ENCODE measurements at regions not wholly inside any gene's neighbourhood (a gene's known extent, or its start where the extent isn't known, plus 50 kb on each side); places are given as distances from the start of the nearest gene placed in this dataset.
A peak's percentile ranks its signal among the peaks of the same experiment; 100 is the strongest.

- no peak for DNase-seq (ENCODE audit: low read depth)
- H3K36me3 ChIP-seq (ENCODE audit: control insufficient read depth, insufficient read depth, low read length): no peaks in the 10 kb centered on the region
- H3K4me3 ChIP-seq (ENCODE audit: low read depth, low read length): no peak overlapping the region
- H3K27me3 ChIP-seq (ENCODE audit: control insufficient read depth, insufficient read depth, low read length): no peaks in the 10 kb centered on the region
- TF ChIP-seq, protein P1, sequence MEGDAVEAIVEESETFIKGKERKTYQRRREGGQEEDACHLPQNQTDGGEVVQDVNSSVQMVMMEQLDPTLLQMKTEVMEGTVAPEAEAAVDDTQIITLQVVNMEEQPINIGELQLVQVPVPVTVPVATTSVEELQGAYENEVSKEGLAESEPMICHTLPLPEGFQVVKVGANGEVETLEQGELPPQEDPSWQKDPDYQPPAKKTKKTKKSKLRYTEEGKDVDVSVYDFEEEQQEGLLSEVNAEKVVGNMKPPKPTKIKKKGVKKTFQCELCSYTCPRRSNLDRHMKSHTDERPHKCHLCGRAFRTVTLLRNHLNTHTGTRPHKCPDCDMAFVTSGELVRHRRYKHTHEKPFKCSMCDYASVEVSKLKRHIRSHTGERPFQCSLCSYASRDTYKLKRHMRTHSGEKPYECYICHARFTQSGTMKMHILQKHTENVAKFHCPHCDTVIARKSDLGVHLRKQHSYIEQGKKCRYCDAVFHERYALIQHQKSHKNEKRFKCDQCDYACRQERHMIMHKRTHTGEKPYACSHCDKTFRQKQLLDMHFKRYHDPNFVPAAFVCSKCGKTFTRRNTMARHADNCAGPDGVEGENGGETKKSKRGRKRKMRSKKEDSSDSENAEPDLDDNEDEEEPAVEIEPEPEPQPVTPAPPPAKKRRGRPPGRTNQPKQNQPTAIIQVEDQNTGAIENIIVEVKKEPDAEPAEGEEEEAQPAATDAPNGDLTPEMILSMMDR (IDR thresholded peaks at IDR 0.05; ENCODE audit: insufficient read depth, low read length, poor library complexity, severe bottlenecking): no peak
Measured at GRCh38 chrX:39753293-39753996, 344.3 kb downstream of the BCOR start.

GRCh38 chrX:39755143-39756032 lies 342.4 kb downstream of the BCOR start:
- TF ChIP-seq, protein P1 (IDR thresholded peaks at IDR 0.05; ENCODE audit: insufficient read depth, low read length, poor library complexity, severe bottlenecking): no peak
- Histone ChIP-seq H3K27me3 (ENCODE audit: control insufficient read depth, insufficient read depth, low read length) (no peaks in the 10 kb centered on the region), H3K4me3 (ENCODE audit: low read depth, low read length) (no peak overlapping the region), H3K36me3 (ENCODE audit: control insufficient read depth, insufficient read depth, low read length) (no peaks in the 10 kb centered on the region)
- peak; percentile 81 for DNase-seq (ENCODE audit: low read depth)

DNA sequence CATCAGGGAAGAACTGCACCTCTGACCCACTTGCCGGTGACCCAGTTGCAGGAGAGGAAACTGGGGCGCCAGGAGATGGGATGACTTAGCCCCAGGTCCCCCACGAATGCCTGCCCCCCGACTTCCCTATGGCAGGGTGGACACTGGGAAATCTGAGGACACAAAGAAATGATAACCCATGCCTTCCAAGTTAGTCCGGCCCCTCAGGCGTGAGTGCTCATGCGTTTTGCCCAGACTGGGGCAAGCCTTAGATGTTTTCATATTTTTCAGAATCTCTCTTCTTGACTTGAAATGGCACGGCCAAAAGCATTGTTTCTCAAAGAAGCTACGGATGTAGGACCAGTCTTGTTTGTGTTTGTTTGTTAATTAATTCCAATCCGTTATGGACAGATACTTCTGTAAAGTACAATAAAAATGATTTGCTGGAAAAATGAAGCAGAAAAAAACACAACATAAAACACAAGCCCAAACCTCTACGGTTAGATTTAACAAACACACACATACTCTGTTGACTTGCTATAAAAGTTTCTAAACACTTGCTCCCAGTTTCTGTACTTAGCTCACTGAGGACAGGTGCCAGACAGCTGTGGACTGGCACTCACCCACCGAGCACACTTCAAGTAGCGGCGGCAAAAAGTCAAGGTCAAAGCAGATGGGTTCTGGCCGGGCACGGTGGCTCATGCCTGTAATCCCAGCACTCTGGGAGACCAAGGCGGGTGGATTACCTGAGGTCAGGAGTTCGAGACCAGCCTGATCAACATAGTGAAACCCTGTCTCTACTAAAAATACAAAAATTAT lies 341.5 kb downstream of the BCOR start:
- H3K27me3 ChIP-seq (ENCODE audit: control insufficient read depth, insufficient read depth, low read length): no peaks in the 10 kb centered on the region
- no peak for DNase-seq (ENCODE audit: low read depth)

GRCh38 chrX:39757971-39758370 lies 339.8 kb downstream of the BCOR start:
- Histone ChIP-seq H3K27me3 (ENCODE audit: control insufficient read depth, insufficient read depth, low read length) (no peaks in the 10 kb centered on the region), H3K36me3 (ENCODE audit: control insufficient read depth, insufficient read depth, low read length) (no peaks in the 10 kb centered on the region), H3K4me3 (ENCODE audit: low read depth, low read length) (no peak overlapping the region)
- no peak for DNase-seq (ENCODE audit: low read depth)
- TF ChIP-seq, protein P1 (IDR thresholded peaks at IDR 0.05; ENCODE audit: insufficient read depth, low read length, poor library complexity, severe bottlenecking): no peak

More for the DNA sequence above, 341.5 kb downstream of the BCOR start:
- TF ChIP-seq, protein P1 (IDR thresholded peaks at IDR 0.05; ENCODE audit: insufficient read depth, low read length, poor library complexity, severe bottlenecking): no peak
- Histone ChIP-seq H3K36me3 (ENCODE audit: control insufficient read depth, insufficient read depth, low read length) (no peaks in the 10 kb centered on the region), H3K4me3 (ENCODE audit: low read depth, low read length) (no peak overlapping the region)

GRCh38 chrX:39758791-39759525 lies 338.8 kb downstream of the BCOR start:
- Histone ChIP-seq H3K36me3 (ENCODE audit: control insufficient read depth, insufficient read depth, low read length) (no peaks in the 10 kb centered on the region), H3K4me3 (ENCODE audit: low read depth, low read length) (no peak overlapping the region), H3K27me3 (ENCODE audit: control insufficient read depth, insufficient read depth, low read length) (no peaks in the 10 kb centered on the region)
- DNase-seq (ENCODE audit: low read depth): no peak
- TF ChIP-seq, protein P1 (IDR thresholded peaks at IDR 0.05; ENCODE audit: insufficient read depth, low read length, poor library complexity, severe bottlenecking): no peak
